ENCODE measurements at regions not wholly inside any gene's neighbourhood (a gene's known extent, or its start where the extent isn't known, plus 50 kb on each side); places are given as distances from the start of the nearest gene placed in this dataset.
A peak's percentile ranks its signal among the peaks of the same experiment; 100 is the strongest.

DNA sequence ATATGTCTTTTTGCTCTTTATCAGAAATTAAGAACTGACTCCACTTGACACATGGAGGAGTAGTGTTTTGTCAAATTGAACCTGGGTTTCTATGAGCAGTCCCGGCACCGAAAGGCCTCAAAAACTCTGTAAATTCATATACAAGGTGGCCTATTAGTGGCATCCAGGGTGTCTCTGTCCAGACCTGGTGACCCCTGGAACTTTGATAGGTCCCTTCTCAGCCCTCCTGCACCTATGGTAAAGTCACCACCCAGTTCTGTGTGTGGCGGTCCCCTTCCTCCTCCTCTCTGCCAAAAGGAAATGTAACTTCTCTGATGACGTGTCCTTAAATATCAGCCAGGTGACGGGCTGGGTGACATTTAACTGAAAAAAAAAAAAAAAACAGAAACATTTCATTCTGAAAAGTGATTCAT, 204.0 kb upstream of the FOXN3 start:
- no peak overlapping the region for H3K4me3 ChIP-seq (ENCODE audit: low read depth, low read length, poor library complexity, severe bottlenecking)
- no peaks in the 10 kb centered on the region for H3K9me3 ChIP-seq (ENCODE audit: low read depth, low read length, poor library complexity, severe bottlenecking)
- ChIA-PET CTCF (no interaction called here), POLR2A (ENCODE audit: low non-redundant PET) (no interaction called here)
- intact Hi-C loops (cut with micrococcal nuclease; ENCODE audit: unreplicated experiment) = no loop called here
- H3K36me3 ChIP-seq (ENCODE audit: insufficient read depth, low read length, poor library complexity, severe bottlenecking) = no peaks in the 10 kb centered on the region
- H3K4me1 ChIP-seq (ENCODE audit: insufficient read depth, low read length, poor library complexity, severe bottlenecking) = peaks cover 15% of the 10 kb centered on the region
- no peak overlapping the region for H3K27ac ChIP-seq (ENCODE audit: low read depth, low read length, poor library complexity, severe bottlenecking)
- DNase-seq (ENCODE audit: low spot score) = no peak
- BruUV-seq (replicated peaks) = no TSS peak
- TF ChIP-seq EZH2 (IDR thresholded peaks at IDR 0.05; ENCODE audit: borderline replicate concordance, low read depth, low read length, poor library complexity, severe bottlenecking) = no peak
- TF ChIP-seq, protein P1, sequence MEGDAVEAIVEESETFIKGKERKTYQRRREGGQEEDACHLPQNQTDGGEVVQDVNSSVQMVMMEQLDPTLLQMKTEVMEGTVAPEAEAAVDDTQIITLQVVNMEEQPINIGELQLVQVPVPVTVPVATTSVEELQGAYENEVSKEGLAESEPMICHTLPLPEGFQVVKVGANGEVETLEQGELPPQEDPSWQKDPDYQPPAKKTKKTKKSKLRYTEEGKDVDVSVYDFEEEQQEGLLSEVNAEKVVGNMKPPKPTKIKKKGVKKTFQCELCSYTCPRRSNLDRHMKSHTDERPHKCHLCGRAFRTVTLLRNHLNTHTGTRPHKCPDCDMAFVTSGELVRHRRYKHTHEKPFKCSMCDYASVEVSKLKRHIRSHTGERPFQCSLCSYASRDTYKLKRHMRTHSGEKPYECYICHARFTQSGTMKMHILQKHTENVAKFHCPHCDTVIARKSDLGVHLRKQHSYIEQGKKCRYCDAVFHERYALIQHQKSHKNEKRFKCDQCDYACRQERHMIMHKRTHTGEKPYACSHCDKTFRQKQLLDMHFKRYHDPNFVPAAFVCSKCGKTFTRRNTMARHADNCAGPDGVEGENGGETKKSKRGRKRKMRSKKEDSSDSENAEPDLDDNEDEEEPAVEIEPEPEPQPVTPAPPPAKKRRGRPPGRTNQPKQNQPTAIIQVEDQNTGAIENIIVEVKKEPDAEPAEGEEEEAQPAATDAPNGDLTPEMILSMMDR (conservative IDR thresholded peaks at IDR 0.05; ENCODE audit: low read depth, low read length) = no peak
- H3K27me3 ChIP-seq (replicated peaks; ENCODE audit: insufficient read depth, low read depth, low read length, poor library complexity) = no peaks in the 10 kb centered on the region

DNA sequence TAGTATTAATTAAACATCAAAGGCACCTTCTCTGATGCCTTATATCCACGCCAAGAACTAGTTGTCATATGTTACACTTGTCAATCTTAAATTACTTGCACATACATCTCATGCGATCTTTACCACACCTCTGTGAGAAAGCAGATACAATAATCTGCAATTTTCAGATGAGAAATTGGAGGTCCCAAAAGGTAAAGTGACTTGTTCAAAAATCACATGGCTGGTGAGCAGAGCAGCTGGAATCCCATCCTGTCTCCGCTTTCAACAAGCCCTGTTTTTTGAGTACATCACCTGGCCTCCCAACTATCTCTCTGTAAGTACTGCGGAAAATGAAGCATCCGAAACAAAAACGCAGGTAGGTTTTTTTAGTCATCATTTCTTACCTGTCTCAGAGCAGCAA, 203.4 kb upstream of the FOXN3 start:
- H3K27ac ChIP-seq (ENCODE audit: low read depth, low read length, poor library complexity, severe bottlenecking) = no peak overlapping the region
- intact Hi-C loops (cut with micrococcal nuclease; ENCODE audit: unreplicated experiment) = no loop called here
- TF ChIP-seq, protein P1 (conservative IDR thresholded peaks at IDR 0.05; ENCODE audit: low read depth, low read length) = no peak
- TF ChIP-seq EZH2 (IDR thresholded peaks at IDR 0.05; ENCODE audit: borderline replicate concordance, low read depth, low read length, poor library complexity, severe bottlenecking) = no peak
- H3K4me3 ChIP-seq (ENCODE audit: low read depth, low read length, poor library complexity, severe bottlenecking) = no peak overlapping the region
- no peak for DNase-seq (ENCODE audit: low spot score)
- no peaks in the 10 kb centered on the region for H3K27me3 ChIP-seq (replicated peaks; ENCODE audit: insufficient read depth, low read depth, low read length, poor library complexity)
- H3K4me1 ChIP-seq (ENCODE audit: insufficient read depth, low read length, poor library complexity, severe bottlenecking) = peaks cover 21% of the 10 kb centered on the region
- CTCF ChIA-PET = no interaction called here
- POLR2A ChIA-PET (ENCODE audit: low non-redundant PET) = no interaction called here
- H3K36me3 ChIP-seq (ENCODE audit: insufficient read depth, low read length, poor library complexity, severe bottlenecking) = no peaks in the 10 kb centered on the region
- no TSS peak for BruUV-seq (replicated peaks)
- no peaks in the 10 kb centered on the region for H3K9me3 ChIP-seq (ENCODE audit: low read depth, low read length, poor library complexity, severe bottlenecking)

DNA sequence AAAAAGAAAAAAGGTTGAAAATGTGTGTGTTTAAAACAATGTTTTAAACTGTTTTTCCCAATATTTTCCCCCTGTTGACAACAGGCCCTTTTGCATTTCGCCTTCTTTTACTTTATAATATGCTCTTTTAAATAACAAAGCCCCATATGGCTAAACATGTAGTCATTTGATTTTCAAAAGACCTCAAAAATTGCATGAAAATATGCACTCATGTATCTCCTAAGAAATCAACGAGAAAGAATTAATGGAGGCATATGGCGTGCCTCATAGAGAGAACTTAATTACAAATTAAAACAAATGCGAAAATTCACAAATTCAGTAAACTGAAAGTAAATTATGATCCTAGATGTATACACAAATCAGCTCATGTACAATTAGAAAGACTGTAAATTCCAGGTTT, 202.6 kb upstream of the FOXN3 start:
- no peaks in the 10 kb centered on the region for H3K9me3 ChIP-seq (ENCODE audit: low read depth, low read length, poor library complexity, severe bottlenecking)
- BruUV-seq (replicated peaks) = no TSS peak
- H3K36me3 ChIP-seq (ENCODE audit: insufficient read depth, low read length, poor library complexity, severe bottlenecking) = no peaks in the 10 kb centered on the region
- POLR2A ChIA-PET (ENCODE audit: low non-redundant PET) = no interaction called here
- TF ChIP-seq, protein P1 (conservative IDR thresholded peaks at IDR 0.05; ENCODE audit: low read depth, low read length) = no peak
- no peak for TF ChIP-seq EZH2 (IDR thresholded peaks at IDR 0.05; ENCODE audit: borderline replicate concordance, low read depth, low read length, poor library complexity, severe bottlenecking)
- peaks cover 29% of the 10 kb centered on the region for H3K4me1 ChIP-seq (ENCODE audit: insufficient read depth, low read length, poor library complexity, severe bottlenecking)
- H3K4me3 ChIP-seq (ENCODE audit: low read depth, low read length, poor library complexity, severe bottlenecking) = peak overlapping the region; percentile 74
- no peaks in the 10 kb centered on the region for H3K27me3 ChIP-seq (replicated peaks; ENCODE audit: insufficient read depth, low read depth, low read length, poor library complexity)
- H3K27ac ChIP-seq (ENCODE audit: low read depth, low read length, poor library complexity, severe bottlenecking) = no peak overlapping the region
- CTCF ChIA-PET = no interaction called here
- DNase-seq (ENCODE audit: low spot score) = no peak
- intact Hi-C loops (cut with micrococcal nuclease; ENCODE audit: unreplicated experiment) = no loop called here
